Parathyroid adenoma (tissue), 2 donors: ENCODE measurements at regions not wholly inside any gene's neighbourhood (a gene's known extent, or its start where the extent isn't known, plus 50 kb on each side); places are given as distances from the start of the nearest gene placed in this dataset.
A peak's percentile ranks its signal among the peaks of the same experiment; 100 is the strongest.

Experiments used
- H2AFZ ChIP-seq: fragments of 300-600 bp; sonication (generic); one replicate; pipeline ENCODE4 v1.7.0; 2017; ENCODE audit warnings: antibody characterized with exemption, mild to moderate bottlenecking
- H3K27ac ChIP-seq: fragments of 300-600 bp; sonication (generic); one replicate; pipeline ENCODE4 v1.7.0; 2017
- H3K27me3 ChIP-seq: fragments of 300-600 bp; sonication (generic); one replicate; pipeline ENCODE4 v1.7.0; 2017; ENCODE audit warnings: low read length; ENCODE audit not compliant: control insufficient read depth, insufficient read depth
- H3K36me3 ChIP-seq: fragments of 300-600 bp; sonication (generic); one replicate; pipeline ENCODE4 v1.7.0; 2017; ENCODE audit warnings: low read length; ENCODE audit not compliant: control insufficient read depth, insufficient read depth
- H3K4me1 ChIP-seq: fragments of 300-600 bp; sonication (generic); one replicate; pipeline ENCODE4 v1.7.0; 2017; ENCODE audit warnings: control low read depth
- H3K4me2 ChIP-seq: fragments of 300-600 bp; sonication (generic); one replicate; pipeline ENCODE4 v1.7.0; 2017; ENCODE audit warnings: low read length
- H3K4me3 ChIP-seq: fragments of 300-600 bp; sonication (generic); one replicate; pipeline ENCODE4 v1.7.0; 2017; ENCODE audit warnings: low read depth, low read length
- H3K79me2 ChIP-seq: fragments of 300-600 bp; sonication (generic); one replicate; pipeline ENCODE4 v1.7.0; 2017; ENCODE audit warnings: control low read depth
- H3K9ac ChIP-seq: fragments of 300-600 bp; sonication (generic); one replicate; pipeline ENCODE4 v1.7.0; 2017; ENCODE audit warnings: mild to moderate bottlenecking
- H3K9me3 ChIP-seq: fragments of 300-600 bp; sonication (generic); one replicate; pipeline ENCODE4 v1.7.0; 2017; ENCODE audit warnings: low read length; ENCODE audit not compliant: control insufficient read depth
- TF ChIP-seq, protein P1 (sequence below): fragments of 300-600 bp; sonication (generic); IDR thresholded peaks from one replicate; pipeline ENCODE4 v1.7.0; 2017; ENCODE audit warnings: antibody characterized with exemption, mild to moderate bottlenecking
- donor health status: primary hyperparathyroidism.

- Histone ChIP-seq H3K4me3 (no peak overlapping the region), H3K9ac (no peak overlapping the region), H3K4me1 (no peaks in the 10 kb centered on the region), H3K36me3 (no peaks in the 10 kb centered on the region), H3K79me2 (no peaks in the 10 kb centered on the region), H3K4me2 (no peak overlapping the region), H3K9me3 (no peaks in the 10 kb centered on the region), H3K27me3 (no peaks in the 10 kb centered on the region), H2AFZ (no peak overlapping the region), H3K27ac (no peak overlapping the region)
- TF ChIP-seq, protein P1, sequence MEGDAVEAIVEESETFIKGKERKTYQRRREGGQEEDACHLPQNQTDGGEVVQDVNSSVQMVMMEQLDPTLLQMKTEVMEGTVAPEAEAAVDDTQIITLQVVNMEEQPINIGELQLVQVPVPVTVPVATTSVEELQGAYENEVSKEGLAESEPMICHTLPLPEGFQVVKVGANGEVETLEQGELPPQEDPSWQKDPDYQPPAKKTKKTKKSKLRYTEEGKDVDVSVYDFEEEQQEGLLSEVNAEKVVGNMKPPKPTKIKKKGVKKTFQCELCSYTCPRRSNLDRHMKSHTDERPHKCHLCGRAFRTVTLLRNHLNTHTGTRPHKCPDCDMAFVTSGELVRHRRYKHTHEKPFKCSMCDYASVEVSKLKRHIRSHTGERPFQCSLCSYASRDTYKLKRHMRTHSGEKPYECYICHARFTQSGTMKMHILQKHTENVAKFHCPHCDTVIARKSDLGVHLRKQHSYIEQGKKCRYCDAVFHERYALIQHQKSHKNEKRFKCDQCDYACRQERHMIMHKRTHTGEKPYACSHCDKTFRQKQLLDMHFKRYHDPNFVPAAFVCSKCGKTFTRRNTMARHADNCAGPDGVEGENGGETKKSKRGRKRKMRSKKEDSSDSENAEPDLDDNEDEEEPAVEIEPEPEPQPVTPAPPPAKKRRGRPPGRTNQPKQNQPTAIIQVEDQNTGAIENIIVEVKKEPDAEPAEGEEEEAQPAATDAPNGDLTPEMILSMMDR, result no peak
These were observed 378.1 kb upstream of the TGFBR2 start for GRCh38 chr3:30228302-30228631.

DNA sequence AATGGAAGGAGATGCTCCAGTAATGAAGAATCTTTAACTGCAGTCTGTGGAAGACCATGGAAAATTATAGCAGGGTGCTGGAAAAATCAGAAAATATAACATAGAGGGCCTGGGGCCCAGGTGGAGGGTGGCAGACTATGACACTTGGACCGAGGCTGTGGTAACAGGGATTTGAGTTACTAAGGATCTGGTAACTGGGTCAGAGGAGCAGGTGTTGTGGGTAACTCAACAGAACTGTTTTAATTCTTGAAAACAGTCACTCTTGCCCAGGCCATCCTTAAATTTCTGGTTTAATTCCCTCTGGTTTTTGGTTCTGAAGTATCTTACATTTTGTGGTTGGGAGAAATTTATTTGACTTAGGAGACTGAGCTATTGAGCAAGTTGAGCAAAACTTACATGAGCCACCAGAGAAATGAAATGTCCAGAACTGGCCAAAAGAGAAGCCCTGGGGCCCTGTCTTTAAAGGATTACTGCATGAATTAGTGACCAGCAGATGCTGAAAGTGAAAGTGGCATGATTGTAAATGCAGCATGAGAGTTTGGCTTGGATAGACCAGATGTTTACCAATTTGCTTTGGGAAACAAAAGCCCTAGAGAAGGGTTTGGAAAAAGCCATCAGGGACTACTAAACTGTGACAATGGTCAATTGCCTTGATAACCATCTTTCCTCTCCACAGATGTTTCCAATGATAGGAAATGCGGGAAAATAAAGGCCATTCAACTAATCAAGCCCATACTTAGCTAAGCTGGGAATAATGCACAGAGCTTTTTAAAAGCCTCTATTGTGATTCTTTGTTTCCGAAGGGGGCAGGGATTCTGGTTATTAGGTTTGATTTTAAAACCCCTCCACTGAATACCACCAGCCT lies 374.9 kb upstream of the TGFBR2 start:
- TF ChIP-seq, protein P1, result no peak
- Histone ChIP-seq H3K9ac (no peak overlapping the region), H3K9me3 (no peaks in the 10 kb centered on the region), H3K79me2 (no peaks in the 10 kb centered on the region), H3K4me2 (no peak overlapping the region), H3K4me1 (no peaks in the 10 kb centered on the region), H3K27ac (peak overlapping the region; percentile 26), H3K4me3 (no peak overlapping the region), H3K27me3 (no peaks in the 10 kb centered on the region), H3K36me3 (no peaks in the 10 kb centered on the region), H2AFZ (no peak overlapping the region)

- no peaks in the 10 kb centered on the region for H3K36me3 ChIP-seq
- no peaks in the 10 kb centered on the region for H3K9me3 ChIP-seq
- H2AFZ ChIP-seq, result no peak overlapping the region
- no peaks in the 10 kb centered on the region for H3K79me2 ChIP-seq
- no peaks in the 10 kb centered on the region for H3K27me3 ChIP-seq
- H3K27ac ChIP-seq, result peak overlapping the region; percentile 26
- TF ChIP-seq, protein P1, result no peak
- no peak overlapping the region for H3K4me3 ChIP-seq
- no peak overlapping the region for H3K4me2 ChIP-seq
- no peaks in the 10 kb centered on the region for H3K4me1 ChIP-seq
- H3K9ac ChIP-seq, result no peak overlapping the region
These were observed 374.3 kb upstream of the TGFBR2 start for GRCh38 chr3:30232142-30232541.

DNA sequence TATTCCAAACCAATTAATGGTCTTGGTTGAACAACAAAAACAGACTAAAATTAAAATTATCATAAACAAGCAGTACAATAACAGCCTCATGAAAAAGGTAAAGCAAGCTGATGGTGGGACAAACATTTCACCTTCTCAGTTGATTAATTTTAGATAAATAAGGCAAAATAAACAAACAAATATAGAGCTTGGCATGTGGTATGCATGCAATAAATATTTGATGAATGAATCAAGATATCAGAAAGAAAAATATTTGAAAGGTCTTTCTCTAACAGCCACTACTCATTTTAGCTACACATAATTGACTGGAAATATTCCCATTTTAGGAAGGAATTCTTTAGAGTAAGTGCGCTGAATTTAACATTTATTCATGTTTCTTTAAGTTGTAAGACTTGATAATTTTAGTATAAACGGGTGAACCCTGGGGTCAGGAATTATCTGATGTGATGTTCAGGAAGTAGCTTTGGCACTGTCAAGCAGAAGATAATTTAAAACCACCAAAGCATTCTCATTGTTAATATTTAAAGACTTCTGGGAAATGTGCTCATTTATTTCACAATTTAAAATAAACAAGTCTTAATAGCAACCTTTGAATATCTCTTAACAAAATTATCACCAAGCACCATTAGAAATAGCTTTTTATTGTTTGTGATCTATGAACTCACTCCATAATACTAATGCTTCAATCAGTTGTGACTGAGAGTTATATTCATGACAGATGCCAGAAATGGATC lies 372.3 kb upstream of the TGFBR2 start:
- Histone ChIP-seq H3K27me3 (no peaks in the 10 kb centered on the region), H3K4me1 (no peaks in the 10 kb centered on the region), H3K4me2 (no peak overlapping the region), H2AFZ (no peak overlapping the region), H3K9ac (no peak overlapping the region), H3K4me3 (no peak overlapping the region), H3K9me3 (no peaks in the 10 kb centered on the region), H3K79me2 (no peaks in the 10 kb centered on the region), H3K27ac (peak overlapping the region; percentile 55), H3K36me3 (no peaks in the 10 kb centered on the region)
- TF ChIP-seq, protein P1, result no peak
